BLaER1 (cell line): ENCODE measurements at regions not wholly inside any gene's neighbourhood (a gene's known extent, or its start where the extent isn't known, plus 50 kb on each side); places are given as distances from the start of the nearest gene placed in this dataset.
"Not testable (repeated sequence)": the region's sequence is repeated elsewhere in the genome, so short reads cannot be mapped to it uniquely, and the experiment has no call there.

Source experiments
- H3K27ac ChIP-seq: shearing (Covaris generic); formaldehyde crosslinking; 2 replicates; pipeline ENCODE4 v1.8.1; 2022
- H3K27me3 ChIP-seq: shearing (Covaris generic); formaldehyde crosslinking; 2 replicates; pipeline ENCODE4 v1.8.1; 2022
- H3K36me3 ChIP-seq: shearing (Covaris generic); formaldehyde crosslinking; 2 replicates; pipeline ENCODE4 v1.8.1; 2022
- H3K4me1 ChIP-seq: shearing (Covaris generic); formaldehyde crosslinking; 2 replicates; pipeline ENCODE4 v1.8.1; 2022
- H3K4me2 ChIP-seq: shearing (Covaris generic); formaldehyde crosslinking; 2 replicates; pipeline ENCODE4 v1.8.1; 2022
- H3K4me3 ChIP-seq: shearing (Covaris generic); formaldehyde crosslinking; 2 replicates; pipeline ENCODE4 v1.8.1; 2022
- H3K9ac ChIP-seq: shearing (Covaris generic); formaldehyde crosslinking; 2 replicates; pipeline ENCODE4 v1.8.1; 2022
- H3K9me3 ChIP-seq: shearing (Covaris generic); formaldehyde crosslinking; 2 replicates; pipeline ENCODE4 v1.8.1; 2022
- H4K20me1 ChIP-seq: shearing (Covaris generic); formaldehyde crosslinking; 2 replicates; pipeline ENCODE4 v1.8.1; 2022
- Cebpa-rat ChIP-seq: shearing (Covaris generic); IDR thresholded peaks from 2 replicates; pipeline ENCODE4 v1.8.1; 2022

- Histone ChIP-seq H3K4me1 (no peaks in the 10 kb centered on the region), H3K9ac (no peak overlapping the region)
Measured at GRCh38 chr4:171308661-171309060, 504.5 kb upstream of the GALNTL6 start.

DNA sequence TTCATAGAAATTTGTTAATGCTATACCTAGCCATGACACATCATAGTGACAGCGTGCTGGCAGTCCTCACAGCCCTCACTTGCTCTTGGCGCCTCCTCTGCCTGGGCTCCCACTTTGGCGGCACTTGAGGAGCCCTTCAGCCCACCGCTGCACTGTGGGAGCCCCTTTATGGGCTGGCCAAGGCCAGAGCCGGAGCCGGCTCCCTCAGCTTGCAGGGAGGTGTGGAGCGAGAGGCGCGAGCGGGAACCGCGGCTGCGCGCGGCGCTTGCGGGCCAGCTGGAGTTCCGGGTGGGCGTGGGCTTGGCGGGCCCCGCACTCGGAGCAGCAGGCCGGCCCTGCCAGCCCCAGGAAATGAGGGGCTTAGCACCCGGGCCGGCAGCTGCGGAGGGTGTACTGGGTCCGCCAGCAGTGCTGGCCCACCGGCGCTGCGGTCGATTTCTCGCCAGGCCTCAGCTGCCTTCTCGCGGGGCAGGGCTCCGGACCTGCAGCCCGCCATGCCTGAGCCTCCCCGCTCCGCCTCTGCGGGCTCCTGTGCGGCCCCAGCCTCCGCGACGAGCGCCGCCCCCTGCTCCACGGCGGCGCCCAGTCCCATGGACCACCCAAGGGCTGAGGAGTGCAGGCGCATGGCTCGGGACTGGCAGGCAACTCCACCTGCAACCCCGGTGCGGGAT is 515.0 kb upstream of the GALNTL6 start:
- H3K4me1 ChIP-seq, H3K27ac ChIP-seq, H3K27me3 ChIP-seq, H3K4me2 ChIP-seq, H4K20me1 ChIP-seq, H3K36me3 ChIP-seq, H3K4me3 ChIP-seq, H3K9ac ChIP-seq: not testable (repeated sequence)
- peaks cover 23% of the 10 kb centered on the region for H3K9me3 ChIP-seq

More at GRCh38 chr4:171308661-171309060, 504.5 kb upstream of the GALNTL6 start:
- no peak overlapping the region for H3K27ac ChIP-seq
- no peaks in the 10 kb centered on the region for H3K9me3 ChIP-seq
- H3K27me3 ChIP-seq: no peaks in the 10 kb centered on the region
- H3K4me3 ChIP-seq: no peak overlapping the region
- TF ChIP-seq Cebpa-rat: no peak
- no peak overlapping the region for H3K4me2 ChIP-seq
- no peaks in the 10 kb centered on the region for H4K20me1 ChIP-seq
- H3K36me3 ChIP-seq: no peaks in the 10 kb centered on the region

DNA sequence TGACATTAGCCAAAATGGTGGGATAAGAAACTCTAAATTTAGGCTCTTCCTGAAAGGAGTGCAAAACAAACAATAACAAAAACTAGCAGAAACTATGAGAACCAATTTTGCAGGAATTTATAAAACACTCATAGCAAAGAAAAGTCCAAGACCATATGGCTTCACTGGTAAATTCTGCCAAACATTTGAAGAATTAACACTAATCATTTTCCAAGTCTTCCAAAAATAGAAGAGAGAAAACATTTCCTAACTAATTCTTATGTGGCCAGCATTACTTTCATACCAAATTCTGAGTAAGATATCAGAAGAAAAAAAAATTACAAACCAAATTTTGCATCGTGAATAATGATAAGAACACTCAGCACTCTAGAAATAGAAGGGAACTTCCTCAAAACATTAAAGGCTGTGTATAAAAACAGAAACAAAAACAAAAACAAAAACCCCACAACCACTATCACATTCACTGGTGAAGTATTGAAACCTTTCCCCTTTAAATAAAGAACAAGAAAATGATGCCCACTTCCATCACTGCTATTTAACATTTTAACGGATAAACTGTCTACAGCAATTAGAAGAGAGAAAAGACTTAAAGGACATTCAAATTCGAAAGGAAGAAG is 524.3 kb upstream of the GALNTL6 start:
- H4K20me1 ChIP-seq: no peaks in the 10 kb centered on the region

DNA sequence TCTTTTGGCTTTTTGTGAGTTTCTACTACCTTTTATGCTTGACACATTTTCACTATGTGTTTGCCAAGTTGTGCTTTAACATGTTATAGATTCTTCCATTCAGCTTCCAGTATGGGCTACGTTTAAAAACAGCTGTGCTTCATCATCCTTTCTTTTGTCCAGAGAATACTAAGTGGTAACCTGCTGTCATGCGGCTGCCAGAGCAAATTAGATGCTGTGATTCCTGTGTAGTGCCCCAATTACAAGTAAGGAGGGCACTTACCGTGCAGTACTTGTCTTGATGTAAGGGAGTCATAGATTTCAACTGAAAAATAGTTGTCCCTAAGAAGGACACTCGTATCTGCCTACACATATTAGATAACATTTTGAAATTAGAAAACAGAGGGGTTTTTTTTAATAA is 531.8 kb upstream of the GALNTL6 start:
- Histone ChIP-seq H4K20me1 (no peaks in the 10 kb centered on the region), H3K27ac (no peak overlapping the region), H3K9ac (no peak overlapping the region), H3K9me3 (no peaks in the 10 kb centered on the region), H3K36me3 (no peaks in the 10 kb centered on the region), H3K27me3 (no peaks in the 10 kb centered on the region), H3K4me2 (no peak overlapping the region), H3K4me3 (no peak overlapping the region), H3K4me1 (no peaks in the 10 kb centered on the region)
- TF ChIP-seq Cebpa-rat: no peak

More for the DNA sequence above, 524.3 kb upstream of the GALNTL6 start:
- no peaks in the 10 kb centered on the region for H3K27me3 ChIP-seq
- no peak overlapping the region for H3K27ac ChIP-seq
- no peak overlapping the region for H3K9ac ChIP-seq
- H3K4me3 ChIP-seq: no peak overlapping the region
- H3K9me3 ChIP-seq: no peaks in the 10 kb centered on the region
- no peaks in the 10 kb centered on the region for H3K36me3 ChIP-seq
- no peak overlapping the region for H3K4me2 ChIP-seq
- TF ChIP-seq Cebpa-rat: no peak
- no peaks in the 10 kb centered on the region for H3K4me1 ChIP-seq

DNA sequence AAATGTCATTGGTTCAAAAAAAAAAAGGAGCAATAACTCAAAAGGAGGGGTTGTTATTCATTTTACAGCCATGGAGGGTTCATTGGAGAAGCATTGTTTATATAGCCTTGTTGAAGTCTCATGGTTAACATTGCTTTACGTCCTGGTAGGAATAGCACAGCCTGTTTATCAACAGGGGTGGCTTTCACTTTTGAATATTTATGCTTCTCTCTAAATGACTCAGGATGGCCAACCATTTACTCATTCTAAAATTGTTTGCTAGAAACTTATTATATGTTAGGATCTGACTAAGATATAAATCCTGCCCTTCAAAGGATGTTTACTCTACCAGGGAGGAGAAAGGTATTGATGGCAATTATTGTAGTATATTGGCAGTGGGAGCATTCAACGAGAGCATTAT is 534.1 kb upstream of the GALNTL6 start:
- H4K20me1 ChIP-seq: no peaks in the 10 kb centered on the region
- H3K9ac ChIP-seq: no peak overlapping the region
- no peak overlapping the region for H3K4me2 ChIP-seq
- TF ChIP-seq Cebpa-rat: no peak
- H3K36me3 ChIP-seq: no peaks in the 10 kb centered on the region
- H3K27ac ChIP-seq: no peak overlapping the region
- H3K27me3 ChIP-seq: no peaks in the 10 kb centered on the region
- H3K9me3 ChIP-seq: no peaks in the 10 kb centered on the region
- no peak overlapping the region for H3K4me3 ChIP-seq
- H3K4me1 ChIP-seq: no peaks in the 10 kb centered on the region

DNA sequence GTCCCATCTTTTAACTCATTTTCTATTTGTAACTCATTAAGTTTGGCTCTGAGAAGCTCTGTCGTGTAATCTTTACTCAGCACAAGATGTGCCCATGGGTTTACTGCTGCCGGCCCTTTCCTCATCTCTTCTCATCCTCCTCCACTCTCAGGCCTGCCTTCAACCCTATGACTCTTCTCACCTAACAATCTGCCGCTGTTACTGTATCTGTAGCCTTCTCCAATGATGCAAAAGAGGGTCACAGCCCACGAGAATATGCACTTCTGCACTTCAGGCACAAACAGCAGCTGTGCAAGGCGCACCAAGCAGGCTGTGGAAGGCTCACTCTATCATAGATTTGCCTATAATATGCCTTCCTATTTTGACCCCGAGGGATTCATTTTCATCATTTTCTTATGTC is 546.5 kb upstream of the GALNTL6 start:
- no peaks in the 10 kb centered on the region for H3K4me1 ChIP-seq
- H3K27me3 ChIP-seq: no peaks in the 10 kb centered on the region
- no peak for TF ChIP-seq Cebpa-rat
- no peak overlapping the region for H3K4me3 ChIP-seq
- no peak overlapping the region for H3K27ac ChIP-seq
- H3K36me3 ChIP-seq: no peaks in the 10 kb centered on the region
- H3K9ac ChIP-seq: no peak overlapping the region
- H3K4me2 ChIP-seq: no peak overlapping the region
- H4K20me1 ChIP-seq: no peaks in the 10 kb centered on the region
- no peaks in the 10 kb centered on the region for H3K9me3 ChIP-seq

- Histone ChIP-seq H4K20me1 (no peaks in the 10 kb centered on the region), H3K4me1 (no peaks in the 10 kb centered on the region), H3K4me2 (no peak overlapping the region), H3K27me3 (no peaks in the 10 kb centered on the region), H3K4me3 (no peak overlapping the region), H3K9ac (no peak overlapping the region), H3K9me3 (no peaks in the 10 kb centered on the region), H3K27ac (no peak overlapping the region), H3K36me3 (no peaks in the 10 kb centered on the region)
- no peak for TF ChIP-seq Cebpa-rat
Measured at GRCh38 chr4:171265190-171265818, 547.9 kb upstream of the GALNTL6 start.

DNA sequence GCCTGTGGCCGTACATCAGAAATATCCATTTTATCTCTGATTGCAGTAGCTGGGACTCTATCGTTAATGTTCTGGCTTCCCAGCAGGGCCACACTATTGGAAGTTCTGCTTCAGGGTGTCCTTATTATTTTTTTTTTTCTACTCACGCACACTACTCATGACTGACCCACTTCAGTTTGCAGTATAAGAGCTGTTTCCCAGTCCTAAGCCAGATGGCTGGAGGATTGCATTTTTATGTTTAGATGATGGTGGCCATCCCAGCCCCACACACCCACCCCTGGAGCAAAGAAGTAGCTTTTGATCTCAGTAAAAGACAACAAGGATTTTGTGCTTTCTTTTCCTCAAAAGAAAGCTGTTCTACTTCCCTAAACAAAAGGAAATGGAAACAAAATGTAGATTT is 557.0 kb upstream of the GALNTL6 start:
- TF ChIP-seq Cebpa-rat: no peak
- Histone ChIP-seq H3K9ac (no peak overlapping the region), H3K27me3 (no peaks in the 10 kb centered on the region), H3K36me3 (no peaks in the 10 kb centered on the region), H3K27ac (no peak overlapping the region), H3K4me2 (no peak overlapping the region), H4K20me1 (no peaks in the 10 kb centered on the region), H3K4me3 (no peak overlapping the region), H3K9me3 (no peaks in the 10 kb centered on the region; the same call in 1 of the 2 replicates), H3K4me1 (no peaks in the 10 kb centered on the region)

GRCh38 chr4:171246948-171247347 is 566.3 kb upstream of the GALNTL6 start:
- H3K4me1 ChIP-seq: no peaks in the 10 kb centered on the region
- no peaks in the 10 kb centered on the region for H3K36me3 ChIP-seq
- H3K4me2 ChIP-seq: no peak overlapping the region
- no peak overlapping the region for H3K27ac ChIP-seq
- no peak overlapping the region for H3K4me3 ChIP-seq
- no peak overlapping the region for H3K9ac ChIP-seq
- no peak for TF ChIP-seq Cebpa-rat
- no peaks in the 10 kb centered on the region for H3K27me3 ChIP-seq
- H3K9me3 ChIP-seq: no peaks in the 10 kb centered on the region
- H4K20me1 ChIP-seq: no peaks in the 10 kb centered on the region

- H3K4me1 ChIP-seq: no peaks in the 10 kb centered on the region
- no peak for TF ChIP-seq Cebpa-rat
- no peak overlapping the region for H3K9ac ChIP-seq
- no peak overlapping the region for H3K27ac ChIP-seq
- no peaks in the 10 kb centered on the region for H3K27me3 ChIP-seq
- no peak overlapping the region for H3K4me2 ChIP-seq
- no peak overlapping the region for H3K4me3 ChIP-seq
- no peaks in the 10 kb centered on the region for H3K9me3 ChIP-seq
- H3K36me3 ChIP-seq: no peaks in the 10 kb centered on the region
- H4K20me1 ChIP-seq: no peaks in the 10 kb centered on the region
Measured at GRCh38 chr4:171242831-171243230, 570.4 kb upstream of the GALNTL6 start.
